ENCODE measurements at regions not wholly inside any gene's neighbourhood (a gene's known extent, or its start where the extent isn't known, plus 50 kb on each side); places are given as distances from the start of the nearest gene placed in this dataset.

- Histone ChIP-seq H3K9me2 (ENCODE audit: low read depth, low read length) (no peaks in the 10 kb centered on the region), H3K27me3 (ENCODE audit: insufficient read depth, low read length) (no peaks in the 10 kb centered on the region), H3K9me3 (ENCODE audit: low read length) (no peaks in the 10 kb centered on the region), H3K4me2 (ENCODE audit: low read length) (no peak overlapping the region), H3K4me3 (ENCODE audit: low read depth, low read length, poor library complexity, severe bottlenecking) (no peak overlapping the region), H3K79me2 (ENCODE audit: insufficient read depth, low read length) (no peaks in the 10 kb centered on the region), H3K9ac (ENCODE audit: low read length) (no peak overlapping the region), H3K27ac (ENCODE audit: low read depth, low read length, poor library complexity, severe bottlenecking) (no peak overlapping the region), H3K36me3 (ENCODE audit: insufficient read depth, low read length) (no peaks in the 10 kb centered on the region), H3F3A (ENCODE audit: insufficient read depth, low read length) (no peaks in the 10 kb centered on the region), H3K4me1 (ENCODE audit: insufficient read depth, low read length, severe bottlenecking) (no peaks in the 10 kb centered on the region), H4K20me1 (ENCODE audit: insufficient read depth, low read length) (no peaks in the 10 kb centered on the region), H2AFZ (ENCODE audit: low read length) (no peak overlapping the region)
- TF ChIP-seq, protein P1, sequence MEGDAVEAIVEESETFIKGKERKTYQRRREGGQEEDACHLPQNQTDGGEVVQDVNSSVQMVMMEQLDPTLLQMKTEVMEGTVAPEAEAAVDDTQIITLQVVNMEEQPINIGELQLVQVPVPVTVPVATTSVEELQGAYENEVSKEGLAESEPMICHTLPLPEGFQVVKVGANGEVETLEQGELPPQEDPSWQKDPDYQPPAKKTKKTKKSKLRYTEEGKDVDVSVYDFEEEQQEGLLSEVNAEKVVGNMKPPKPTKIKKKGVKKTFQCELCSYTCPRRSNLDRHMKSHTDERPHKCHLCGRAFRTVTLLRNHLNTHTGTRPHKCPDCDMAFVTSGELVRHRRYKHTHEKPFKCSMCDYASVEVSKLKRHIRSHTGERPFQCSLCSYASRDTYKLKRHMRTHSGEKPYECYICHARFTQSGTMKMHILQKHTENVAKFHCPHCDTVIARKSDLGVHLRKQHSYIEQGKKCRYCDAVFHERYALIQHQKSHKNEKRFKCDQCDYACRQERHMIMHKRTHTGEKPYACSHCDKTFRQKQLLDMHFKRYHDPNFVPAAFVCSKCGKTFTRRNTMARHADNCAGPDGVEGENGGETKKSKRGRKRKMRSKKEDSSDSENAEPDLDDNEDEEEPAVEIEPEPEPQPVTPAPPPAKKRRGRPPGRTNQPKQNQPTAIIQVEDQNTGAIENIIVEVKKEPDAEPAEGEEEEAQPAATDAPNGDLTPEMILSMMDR (IDR thresholded peaks at IDR 0.05; ENCODE audit: low read length): no peak
- no peak for TF ChIP-seq EZH2 (IDR thresholded peaks at IDR 0.05; ENCODE audit: borderline replicate concordance, low read length)
Measured at GRCh38 chr16:35506898-35507194, 2047.4 kb downstream of the TP53TG3F start.

- Histone ChIP-seq H3K4me3 (ENCODE audit: low read depth, low read length, poor library complexity, severe bottlenecking) (no peak overlapping the region), H3F3A (ENCODE audit: insufficient read depth, low read length) (no peaks in the 10 kb centered on the region), H3K9me2 (ENCODE audit: low read depth, low read length) (no peaks in the 10 kb centered on the region), H3K27me3 (ENCODE audit: insufficient read depth, low read length) (no peaks in the 10 kb centered on the region), H3K9me3 (ENCODE audit: low read length) (no peaks in the 10 kb centered on the region), H3K36me3 (ENCODE audit: insufficient read depth, low read length) (no peaks in the 10 kb centered on the region), H3K4me1 (ENCODE audit: insufficient read depth, low read length, severe bottlenecking) (no peaks in the 10 kb centered on the region), H3K27ac (ENCODE audit: low read depth, low read length, poor library complexity, severe bottlenecking) (no peak overlapping the region), H3K79me2 (ENCODE audit: insufficient read depth, low read length) (no peaks in the 10 kb centered on the region), H2AFZ (ENCODE audit: low read length) (no peak overlapping the region), H4K20me1 (ENCODE audit: insufficient read depth, low read length) (no peaks in the 10 kb centered on the region), H3K9ac (ENCODE audit: low read length) (no peak overlapping the region), H3K4me2 (ENCODE audit: low read length) (no peak overlapping the region)
- TF ChIP-seq EZH2 (IDR thresholded peaks at IDR 0.05; ENCODE audit: borderline replicate concordance, low read length): no peak
- TF ChIP-seq, protein P1 (IDR thresholded peaks at IDR 0.05; ENCODE audit: low read length): no peak
Measured at GRCh38 chr16:35510701-35511100, 2051.3 kb downstream of the TP53TG3F start.

DNA sequence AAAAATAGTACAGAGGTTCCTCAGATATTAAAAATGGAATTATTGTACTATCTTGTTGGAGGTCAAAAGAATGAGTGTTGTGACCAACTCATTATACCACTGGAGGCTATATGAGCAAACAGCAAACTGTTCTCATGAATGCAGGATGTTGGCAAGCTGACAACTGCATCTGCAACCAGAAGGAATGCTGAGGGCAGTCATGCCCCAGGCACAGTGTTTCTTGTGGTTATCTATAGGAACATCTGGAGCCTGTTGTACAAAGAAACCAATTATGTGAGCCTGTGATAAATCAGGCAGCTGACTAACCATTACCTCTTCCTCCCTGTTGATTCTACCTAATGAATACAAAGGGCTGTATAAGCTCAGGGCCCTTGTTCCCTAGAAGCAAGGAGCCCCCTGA, 2057.1 kb downstream of the TP53TG3F start:
- Histone ChIP-seq H3K9me2 (ENCODE audit: low read depth, low read length) (no peaks in the 10 kb centered on the region), H3K36me3 (ENCODE audit: insufficient read depth, low read length) (no peaks in the 10 kb centered on the region), H3K27me3 (ENCODE audit: insufficient read depth, low read length) (no peaks in the 10 kb centered on the region), H2AFZ (ENCODE audit: low read length) (no peak overlapping the region), H3K4me3 (ENCODE audit: low read depth, low read length, poor library complexity, severe bottlenecking) (no peak overlapping the region), H3K9me3 (ENCODE audit: low read length) (no peaks in the 10 kb centered on the region), H3K4me2 (ENCODE audit: low read length) (no peak overlapping the region), H3K4me1 (ENCODE audit: insufficient read depth, low read length, severe bottlenecking) (no peaks in the 10 kb centered on the region), H3K27ac (ENCODE audit: low read depth, low read length, poor library complexity, severe bottlenecking) (no peak overlapping the region), H3K9ac (ENCODE audit: low read length) (no peak overlapping the region), H3F3A (ENCODE audit: insufficient read depth, low read length) (no peaks in the 10 kb centered on the region), H4K20me1 (ENCODE audit: insufficient read depth, low read length) (no peaks in the 10 kb centered on the region), H3K79me2 (ENCODE audit: insufficient read depth, low read length) (no peaks in the 10 kb centered on the region)
- TF ChIP-seq EZH2 (IDR thresholded peaks at IDR 0.05; ENCODE audit: borderline replicate concordance, low read length): no peak
- TF ChIP-seq, protein P1 (IDR thresholded peaks at IDR 0.05; ENCODE audit: low read length): no peak

Measured in OCI-LY1 (cell line).